GM12891 (cell line): ENCODE measurements at regions not wholly inside any gene's neighbourhood (a gene's known extent, or its start where the extent isn't known, plus 50 kb on each side); places are given as distances from the start of the nearest gene placed in this dataset.
"Not testable (repeated sequence)": the region's sequence is repeated elsewhere in the genome, so short reads cannot be mapped to it uniquely, and the experiment has no call there.

ENCODE experiments used
- POLR2A ChIP-seq: IDR thresholded peaks from 2 replicates; pipeline ENCODE4 v1.6.1; 2011; ENCODE audit warnings: low read depth, low read length, control low read depth
- POLR2AphosphoS5 ChIP-seq: IDR thresholded peaks from 2 replicates; pipeline ENCODE4 v1.6.1; 2011; ENCODE audit warnings: low read depth, low read length, control low read depth

DNA sequence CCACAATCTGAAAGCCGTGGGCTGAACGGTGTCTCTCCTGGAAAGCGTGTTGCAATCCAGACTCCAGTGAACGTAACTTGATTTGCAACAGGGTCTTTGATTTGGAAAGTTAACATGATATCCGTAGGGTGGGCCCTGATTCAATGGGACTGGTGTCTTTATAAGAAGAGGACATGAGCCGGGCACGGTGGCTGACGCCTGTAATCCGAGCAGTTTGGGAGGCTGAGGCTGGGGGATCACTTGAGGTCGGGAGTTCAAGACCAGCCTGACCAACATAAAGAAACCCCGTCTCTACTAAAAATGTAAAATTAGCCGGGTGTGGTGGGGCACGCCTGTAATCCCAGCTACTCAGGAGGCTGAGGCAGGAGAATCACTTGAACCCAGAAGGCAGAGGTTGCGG, 176.5 kb downstream of the CRLF2 start:
- not testable (repeated sequence) for TF ChIP-seq POLR2A, POLR2AphosphoS5
